ENCODE measurements at regions not wholly inside any gene's neighbourhood (a gene's known extent, or its start where the extent isn't known, plus 50 kb on each side); places are given as distances from the start of the nearest gene placed in this dataset.
A peak's percentile ranks its signal among the peaks of the same experiment; 100 is the strongest.
"Not testable (repeated sequence)": the region's sequence is repeated elsewhere in the genome, so short reads cannot be mapped to it uniquely, and the experiment has no call there.

GRCh38 chr17:64781014-64781756 lies 119.1 kb upstream of the SMURF2 start:
- H3F3A ChIP-seq (ENCODE audit: insufficient read depth, low read length): peaks cover 8% of the 10 kb centered on the region; the same call in 1 of the 2 replicates
- H3K9ac ChIP-seq (ENCODE audit: low read length): no peak overlapping the region
- H3K36me3 ChIP-seq (ENCODE audit: insufficient read depth, low read length): peaks cover 6% of the 10 kb centered on the region; the same call in 1 of the 2 replicates
- H3K4me2 ChIP-seq (ENCODE audit: low read length): peak overlapping the region; percentile 66
- peak overlapping the region; percentile 40 for H3K4me3 ChIP-seq (ENCODE audit: low read depth, low read length, poor library complexity, severe bottlenecking)
- H2AFZ ChIP-seq (ENCODE audit: low read length): no peak overlapping the region
- H4K20me1 ChIP-seq (ENCODE audit: insufficient read depth, low read length): no peaks in the 10 kb centered on the region
- H3K27ac ChIP-seq (ENCODE audit: low read depth, low read length, poor library complexity, severe bottlenecking): no peak overlapping the region
- H3K27me3 ChIP-seq (ENCODE audit: insufficient read depth, low read length): peaks cover 6% of the 10 kb centered on the region; the same call in 1 of the 2 replicates
- no peaks in the 10 kb centered on the region for H3K9me3 ChIP-seq (ENCODE audit: low read length)
- no peaks in the 10 kb centered on the region for H3K79me2 ChIP-seq (ENCODE audit: insufficient read depth, low read length)
- no peak for TF ChIP-seq CTCF (IDR thresholded peaks at IDR 0.05; ENCODE audit: low read length)
- TF ChIP-seq EZH2 (IDR thresholded peaks at IDR 0.05; ENCODE audit: borderline replicate concordance, low read length): no peak
- H3K9me2 ChIP-seq (ENCODE audit: low read depth, low read length): no peaks in the 10 kb centered on the region
- peaks cover 48% of the 10 kb centered on the region for H3K4me1 ChIP-seq (ENCODE audit: insufficient read depth, low read length, severe bottlenecking)

- peaks cover 6% of the 10 kb centered on the region; the same call in 1 of the 2 replicates for H3K27me3 ChIP-seq (ENCODE audit: insufficient read depth, low read length)
- peak overlapping the region; percentile 40 for H3K4me3 ChIP-seq (ENCODE audit: low read depth, low read length, poor library complexity, severe bottlenecking)
- TF ChIP-seq CTCF (IDR thresholded peaks at IDR 0.05; ENCODE audit: low read length): no peak
- no peak for TF ChIP-seq EZH2 (IDR thresholded peaks at IDR 0.05; ENCODE audit: borderline replicate concordance, low read length)
- no peak overlapping the region for H3K9ac ChIP-seq (ENCODE audit: low read length)
- H3K4me2 ChIP-seq (ENCODE audit: low read length): peak overlapping the region; percentile 66
- no peak overlapping the region for H2AFZ ChIP-seq (ENCODE audit: low read length)
- no peak overlapping the region for H3K27ac ChIP-seq (ENCODE audit: low read depth, low read length, poor library complexity, severe bottlenecking)
- peaks cover 5% of the 10 kb centered on the region; the same call in 1 of the 2 replicates for H3K36me3 ChIP-seq (ENCODE audit: insufficient read depth, low read length)
- H3K4me1 ChIP-seq (ENCODE audit: insufficient read depth, low read length, severe bottlenecking): peaks cover 48% of the 10 kb centered on the region
- H3K9me3 ChIP-seq (ENCODE audit: low read length): no peaks in the 10 kb centered on the region
- H4K20me1 ChIP-seq (ENCODE audit: insufficient read depth, low read length): no peaks in the 10 kb centered on the region
- H3K9me2 ChIP-seq (ENCODE audit: low read depth, low read length): no peaks in the 10 kb centered on the region
- peaks cover 8% of the 10 kb centered on the region; the same call in 1 of the 2 replicates for H3F3A ChIP-seq (ENCODE audit: insufficient read depth, low read length)
- H3K79me2 ChIP-seq (ENCODE audit: insufficient read depth, low read length): no peaks in the 10 kb centered on the region
These were observed 118.2 kb upstream of the SMURF2 start for GRCh38 chr17:64780096-64781013.

GRCh38 chr17:64779376-64780095 lies 117.4 kb upstream of the SMURF2 start:
- H4K20me1 ChIP-seq (ENCODE audit: insufficient read depth, low read length): no peaks in the 10 kb centered on the region
- H3K9ac ChIP-seq (ENCODE audit: low read length): no peak overlapping the region
- no peaks in the 10 kb centered on the region for H3K9me2 ChIP-seq (ENCODE audit: low read depth, low read length)
- H3K27ac ChIP-seq (ENCODE audit: low read depth, low read length, poor library complexity, severe bottlenecking): no peak overlapping the region
- no peak overlapping the region for H2AFZ ChIP-seq (ENCODE audit: low read length)
- no peaks in the 10 kb centered on the region for H3K9me3 ChIP-seq (ENCODE audit: low read length)
- no peaks in the 10 kb centered on the region for H3K79me2 ChIP-seq (ENCODE audit: insufficient read depth, low read length)
- TF ChIP-seq CTCF (IDR thresholded peaks at IDR 0.05; ENCODE audit: low read length) (no peak), EZH2 (IDR thresholded peaks at IDR 0.05; ENCODE audit: borderline replicate concordance, low read length) (no peak)
- peaks cover 48% of the 10 kb centered on the region for H3K4me1 ChIP-seq (ENCODE audit: insufficient read depth, low read length, severe bottlenecking)
- peak overlapping the region; percentile 45 for H3K4me3 ChIP-seq (ENCODE audit: low read depth, low read length, poor library complexity, severe bottlenecking)
- H3K36me3 ChIP-seq (ENCODE audit: insufficient read depth, low read length): no peaks in the 10 kb centered on the region; the same call in 1 of the 2 replicates
- peaks cover 8% of the 10 kb centered on the region; the same call in 1 of the 2 replicates for H3F3A ChIP-seq (ENCODE audit: insufficient read depth, low read length)
- H3K4me2 ChIP-seq (ENCODE audit: low read length): peak overlapping the region; percentile 66
- H3K27me3 ChIP-seq (ENCODE audit: insufficient read depth, low read length): peaks cover 6% of the 10 kb centered on the region; the same call in 1 of the 2 replicates

GRCh38 chr17:64779098-64779375 lies 116.9 kb upstream of the SMURF2 start:
- H3K9me3 ChIP-seq (ENCODE audit: low read length); H3K79me2 ChIP-seq (ENCODE audit: insufficient read depth, low read length); H3K36me3 ChIP-seq (ENCODE audit: insufficient read depth, low read length); H3K27me3 ChIP-seq (ENCODE audit: insufficient read depth, low read length); H3K9me2 ChIP-seq (ENCODE audit: low read depth, low read length); H4K20me1 ChIP-seq (ENCODE audit: insufficient read depth, low read length); H2AFZ ChIP-seq (ENCODE audit: low read length); H3K27ac ChIP-seq (ENCODE audit: low read depth, low read length, poor library complexity, severe bottlenecking); H3K9ac ChIP-seq (ENCODE audit: low read length); H3F3A ChIP-seq (ENCODE audit: insufficient read depth, low read length): not testable (repeated sequence)
- peaks cover 48% of the 10 kb centered on the region for H3K4me1 ChIP-seq (ENCODE audit: insufficient read depth, low read length, severe bottlenecking)
- H3K4me3 ChIP-seq (ENCODE audit: low read depth, low read length, poor library complexity, severe bottlenecking): peak overlapping the region; percentile 45
- peak overlapping the region; percentile 66 for H3K4me2 ChIP-seq (ENCODE audit: low read length)
